Heart left ventricle (tissue), 16 donors: ENCODE measurements at regions not wholly inside any gene's neighbourhood (a gene's known extent, or its start where the extent isn't known, plus 50 kb on each side); places are given as distances from the start of the nearest gene placed in this dataset.

Experiments used
- ATAC-seq, 4 donors: fragments of 200-7000 bp; cut with Tn5 transposase; one replicate each; pipeline ENCODE4 v1.9.1; 2020 to 2022; ENCODE audit warnings: moderate library complexity in 4 of 4, mild to moderate bottlenecking in 3 of 4, moderate number of reproducible peaks in 1 of 4
- DNase-seq, 5 donors: peaks; one replicate each; pipeline ENCODE4 v3.0.0-alpha.2; 2020
- H3K27ac ChIP-seq, 12 donors: fragments of 200-600 bp; sonication (generic) in 4 of 12; one replicate each; pipeline versions ENCODE4 v1.5.0 to v1.8.0; 2016 to 2022; ENCODE audit warnings: mild to moderate bottlenecking in 2 of 12
- H3K27me3 ChIP-seq, 9 donors: fragments of 200-600 bp; sonication (generic) in 2 of 9; one replicate each; pipeline versions ENCODE4 v1.5.1 to v1.8.0; 2016 to 2022; ENCODE audit warnings: mild to moderate bottlenecking in 3 of 9
- H3K36me3 ChIP-seq, 9 donors: fragments of 200-600 bp; sonication (generic) in 2 of 9; one replicate each; pipeline versions ENCODE4 v1.5.0 to v1.8.0; 2018 to 2022; ENCODE audit warnings: mild to moderate bottlenecking in 2 of 9
- H3K4me1 ChIP-seq, 12 donors: fragments of 200-600 bp; sonication (generic) in 4 of 12; one replicate each; pipeline versions ENCODE4 v1.5.0 to v1.8.0; 2016 to 2022; ENCODE audit warnings: mild to moderate bottlenecking in 3 of 12
- H3K4me3 ChIP-seq, 12 donors: fragments of 200-600 bp; sonication (generic) in 4 of 12; one replicate each; pipeline versions ENCODE4 v1.5.0 to v1.8.0; 2017 to 2022; ENCODE audit warnings: mild to moderate bottlenecking in 9 of 12, moderate library complexity in 4 of 12
- H3K9me3 ChIP-seq, 12 donors: fragments of 200-600 bp; sonication (generic) in 4 of 12; one replicate each; pipeline versions ENCODE4 v1.5.0 to v1.8.0; 2016 to 2022; ENCODE audit warnings: mild to moderate bottlenecking in 1 of 12
- CTCF ChIP-seq, 12 donors: fragments of 200-600 bp; sonication (generic) in 4 of 12; IDR thresholded peaks; one replicate each; pipeline versions ENCODE4 v1.5.0 to v1.8.0; 2018 to 2022; ENCODE audit warnings: antibody characterized with exemption in 12 of 12, mild to moderate bottlenecking in 5 of 12
- POLR2A ChIP-seq, 2 donors: fragments of 450-650 bp; IDR thresholded peaks; one replicate each; pipeline ENCODE4 v1.6.1; 2017; ENCODE audit warnings: antibody characterized with exemption in 2 of 2, mild to moderate bottlenecking in 2 of 2, moderate library complexity in 2 of 2
- WGBS, 4 donors: extraction: QIAGEN DNeasy Blood & Tissue Kit in 2 of 4; methylation state at CpG; one replicate each; pipeline versions ENCODE4 v1.1.5 to v1.1.7; 2013 to 2018; 5-methylcytosine and 5-hydroxymethylcytosine counted together
- intact Hi-C, 10 donors: fragments of 100-400 bp; cut with DNase I; formaldehyde crosslinking; loops; one replicate each; pipeline versions ENCODE4 v1.11.1 to v1.14.2; 2022
- donor health status: ischemic (EF 13 %, LVEDD 7.1; RV severe dilation, severe dysfunction).
- donor health status: healthy with polysubstance abuse.
- donor health status: DM: no; HTN: yes; CAD: no.
- donor health status: DM: no; HTN: no; CAD: no.
- donor health status: ischemic (EF 25% LVEDD 6.9; RV normal size, moderate dysfunction).
- donor health status: ischemic (EF 25% LVEDD 5.7; RV mildly dilated, moderate dysfunction).
- donor health status: healthy.
- donor health status: DM: yes; HTN: yes; CAD: no.
- donor health status: ischemic (EF 35%, LVEDD 5.7; RV mildly dilated, moderate dysfunction).
- donor health status: nonischemic (EF 11% LVEDD 7.7; RV severe dilation, severe dysfunction).
- donor health status: DM: yes; HTN: yes; CAD: no.
- donor health status: PGD.
- donor health status: ischemic (EF 29% LVEDD 5.4; RV normal size, mild dysfunction).
- donor health status: nonischemic (EF 23%, LVEDD 6.1; RV moderate dilation, normal function).

- Histone ChIP-seq H3K9me3 (peaks cover 0 to 21% (median under 1%) of the 10 kb centered on the region in 12 donors), H3K4me1 (no peaks in the 10 kb centered on the region), H3K36me3 (no peaks in the 10 kb centered on the region), H3K27ac (no peak overlapping the region), H3K27me3 (no peaks in the 10 kb centered on the region), H3K4me3 (no peak overlapping the region)
- ATAC-seq (no peak), DNase-seq (no peak)
- TF ChIP-seq POLR2A (IDR thresholded peaks at IDR 0.05) (no peak), CTCF (IDR thresholded peaks at IDR 0.05) (no peak)
- WGBS, 4 donors: 34 to 77% (median 64%) methylated on average over 1 to 3 of the region's 3 CpGs
- intact Hi-C loops: no loop called here
Observed at GRCh38 chr6:132179955-132180354, 221.3 kb downstream of the MOXD1 start.

- H3K4me3 ChIP-seq: no peak overlapping the region
- DNase-seq (no peak), ATAC-seq (no peak)
- H3K9me3 ChIP-seq: peaks cover 0 to 19% (median 5%) of the 10 kb centered on the region in 12 donors
- H3K36me3 ChIP-seq: no peaks in the 10 kb centered on the region
- intact Hi-C loops: no loop called here
- no peaks in the 10 kb centered on the region for H3K4me1 ChIP-seq
- TF ChIP-seq CTCF (IDR thresholded peaks at IDR 0.05): no peak
- TF ChIP-seq POLR2A (IDR thresholded peaks at IDR 0.05): no peak
- H3K27me3 ChIP-seq: no peaks in the 10 kb centered on the region
- 78 to 93% (median 89%) methylated on average over 3 of the region's 3 CpGs for WGBS, 4 donors
- H3K27ac ChIP-seq: no peak overlapping the region
Observed at GRCh38 chr6:132174919-132175318, 223.7 kb upstream of the CCN2 start.

- H3K27ac ChIP-seq: no peak overlapping the region
- WGBS, 4 donors: 77 to 85% (median 82%) methylated on average over 3 of the region's 3 CpGs
- no peak overlapping the region for H3K4me3 ChIP-seq
- no peak for DNase-seq
- no peak for ATAC-seq
- H3K36me3 ChIP-seq: no peaks in the 10 kb centered on the region
- intact Hi-C loops: loop anchor here in 3 of 10 donors (10.0 kb wide), 2 partner anchors 46 to 214 kb away; partner anchors contain the start of gene CCN2 (in 3 of the 3)
- H3K4me1 ChIP-seq: peaks cover 0 to 12% (median 0%) of the 10 kb centered on the region in 12 donors
- peaks cover 0 to 7% (median 0%) of the 10 kb centered on the region in 12 donors for H3K9me3 ChIP-seq
- TF ChIP-seq CTCF (IDR thresholded peaks at IDR 0.05): no peak
- TF ChIP-seq POLR2A (IDR thresholded peaks at IDR 0.05): no peak
- H3K27me3 ChIP-seq: no peaks in the 10 kb centered on the region
Observed at GRCh38 chr6:132168961-132169360, 217.8 kb upstream of the CCN2 start.

GRCh38 chr6:132167929-132168892 is 217.0 kb upstream of the CCN2 start:
- TF ChIP-seq CTCF (IDR thresholded peaks at IDR 0.05) (no peak), POLR2A (IDR thresholded peaks at IDR 0.05) (no peak)
- ATAC-seq (no peak), DNase-seq (no peak)
- H3K27ac ChIP-seq: peak overlapping the region in 1 of 12 donors; percentile 21
- no peaks in the 10 kb centered on the region for H3K27me3 ChIP-seq
- WGBS, 4 donors: 54 to 61% (median 56%) methylated on average over 4 of the region's 4 CpGs
- H3K4me3 ChIP-seq: no peak overlapping the region
- no peaks in the 10 kb centered on the region for H3K36me3 ChIP-seq
- H3K4me1 ChIP-seq: peaks cover 0 to 12% (median 0%) of the 10 kb centered on the region in 12 donors
- H3K9me3 ChIP-seq: peaks cover 0 to 7% (median 0%) of the 10 kb centered on the region in 12 donors
- intact Hi-C loops: loop anchor here in 3 of 10 donors (10.0 kb wide), 2 partner anchors 47 to 213 kb away; partner anchors contain the start of gene CCN2 (in 3 of the 3)
